ENCODE measurements at regions not wholly inside any gene's neighbourhood (a gene's known extent, or its start where the extent isn't known, plus 50 kb on each side); places are given as distances from the start of the nearest gene placed in this dataset.

GRCh38 chr2:64727843-64728463, 74.2 kb upstream of the SERTAD2 start:
- H3K4me1 ChIP-seq (ENCODE audit: insufficient read depth), result peaks cover 18% of the 10 kb centered on the region
- peaks cover 89% of the 10 kb centered on the region for H3K79me2 ChIP-seq (ENCODE audit: insufficient read depth)
- H3K9me2 ChIP-seq (ENCODE audit: insufficient read depth), result no peaks in the 10 kb centered on the region
- H3K4me3 ChIP-seq, result no peak overlapping the region
- in situ Hi-C loops (cut with MboI), result no loop called here
- TF ChIP-seq EZH2phosphoT487 (IDR thresholded peaks at IDR 0.05; ENCODE audit: insufficient read depth, low read depth), result no peak
- no peak for TF ChIP-seq EZH2 (IDR thresholded peaks at IDR 0.05; ENCODE audit: insufficient read depth, poor library complexity, severe bottlenecking)
- H3K9ac ChIP-seq, result no peak overlapping the region
- H2AFZ ChIP-seq, result no peak overlapping the region
- no peak for DNase-seq
- peaks cover 22% of the 10 kb centered on the region; the same call in 1 of the 2 replicates for H3F3A ChIP-seq (ENCODE audit: insufficient read depth)
- no peaks in the 10 kb centered on the region for H3K9me3 ChIP-seq (ENCODE audit: low read depth)
- no peaks in the 10 kb centered on the region for H3K36me3 ChIP-seq (ENCODE audit: low read depth)
- 91 to 92% methylated on average over 11 of the region's 11 CpGs for WGBS, 2 experiments (ENCODE audit: low coverage in 1 of 2, low lambda C conversion rate in 2 of 2, missing lambda C conversion rate in 2 of 2)
- no peak overlapping the region for H3K4me2 ChIP-seq (ENCODE audit: unreplicated experiment)
- no peak overlapping the region for H3K27ac ChIP-seq
- no peaks in the 10 kb centered on the region for H3K27me3 ChIP-seq (replicated peaks; ENCODE audit: insufficient read depth)
- no peaks in the 10 kb centered on the region for H4K20me1 ChIP-seq (ENCODE audit: insufficient read depth)

GRCh38 chr2:64730551-64731262, 77.0 kb upstream of the SERTAD2 start:
- TF ChIP-seq EZH2phosphoT487 (IDR thresholded peaks at IDR 0.05; ENCODE audit: insufficient read depth, low read depth), result no peak
- no peak for TF ChIP-seq EZH2 (IDR thresholded peaks at IDR 0.05; ENCODE audit: insufficient read depth, poor library complexity, severe bottlenecking)
- Histone ChIP-seq H3K9me2 (ENCODE audit: insufficient read depth) (no peaks in the 10 kb centered on the region), H3K27me3 (replicated peaks; ENCODE audit: insufficient read depth) (no peaks in the 10 kb centered on the region), H3K27ac (peak overlapping the region; percentile 74), H3K79me2 (ENCODE audit: insufficient read depth) (peaks cover 83% of the 10 kb centered on the region), H3K4me1 (ENCODE audit: insufficient read depth) (peaks cover 18% of the 10 kb centered on the region), H3K9me3 (ENCODE audit: low read depth) (no peaks in the 10 kb centered on the region), H3K4me2 (ENCODE audit: unreplicated experiment) (peak overlapping the region; percentile 90), H2AFZ (peak overlapping the region; percentile 74), H4K20me1 (ENCODE audit: insufficient read depth) (no peaks in the 10 kb centered on the region), H3K36me3 (ENCODE audit: low read depth) (no peaks in the 10 kb centered on the region), H3F3A (ENCODE audit: insufficient read depth) (peaks cover 22% of the 10 kb centered on the region; the same call in 1 of the 2 replicates), H3K9ac (peak overlapping the region; percentile 79), H3K4me3 (peak overlapping the region; percentile 68)
- DNase-seq, result peak; percentile 92
- 1% methylated on average over 9 of the region's 9 CpGs for WGBS, 2 experiments (ENCODE audit: low coverage in 1 of 2, low lambda C conversion rate in 2 of 2, missing lambda C conversion rate in 2 of 2)
- in situ Hi-C loops (cut with MboI), result no loop called here

DNA sequence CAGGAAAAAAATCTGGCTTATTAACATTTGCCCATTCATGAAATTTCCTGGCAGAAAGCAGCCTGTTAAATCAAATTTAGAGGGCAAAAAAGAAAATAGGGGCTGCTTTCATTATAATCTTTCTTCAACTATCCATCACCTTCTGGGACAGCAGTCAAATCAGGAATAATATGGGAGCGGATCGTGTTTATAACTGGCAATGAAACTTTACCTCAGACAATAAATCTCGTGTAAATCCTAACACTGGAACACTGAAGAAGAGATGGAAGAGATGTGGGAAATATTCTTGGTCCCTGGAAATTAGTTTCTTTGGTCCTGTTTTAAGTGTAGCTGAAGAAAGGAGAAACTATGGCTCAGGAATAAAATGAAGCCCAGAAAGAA, 77.5 kb upstream of the SERTAD2 start:
- H3K9ac ChIP-seq, result peak overlapping the region; percentile 79
- H3K9me2 ChIP-seq (ENCODE audit: insufficient read depth), result no peaks in the 10 kb centered on the region
- no peaks in the 10 kb centered on the region for H3K27me3 ChIP-seq (replicated peaks; ENCODE audit: insufficient read depth)
- H2AFZ ChIP-seq, result peak overlapping the region; percentile 74
- in situ Hi-C loops (cut with MboI), result no loop called here
- no peaks in the 10 kb centered on the region for H3K36me3 ChIP-seq (ENCODE audit: low read depth)
- H4K20me1 ChIP-seq (ENCODE audit: insufficient read depth), result no peaks in the 10 kb centered on the region
- H3K27ac ChIP-seq, result peak overlapping the region; percentile 74
- H3K4me1 ChIP-seq (ENCODE audit: insufficient read depth), result peaks cover 18% of the 10 kb centered on the region
- peak overlapping the region; percentile 68 for H3K4me3 ChIP-seq
- H3K79me2 ChIP-seq (ENCODE audit: insufficient read depth), result peaks cover 83% of the 10 kb centered on the region
- 3 to 5% methylated on average over 3 of the region's 3 CpGs for WGBS, 2 experiments (ENCODE audit: low coverage in 1 of 2, low lambda C conversion rate in 2 of 2, missing lambda C conversion rate in 2 of 2)
- H3F3A ChIP-seq (ENCODE audit: insufficient read depth), result peaks cover 22% of the 10 kb centered on the region; the same call in 1 of the 2 replicates
- no peak for DNase-seq
- peak overlapping the region; percentile 90 for H3K4me2 ChIP-seq (ENCODE audit: unreplicated experiment)
- TF ChIP-seq EZH2phosphoT487 (IDR thresholded peaks at IDR 0.05; ENCODE audit: insufficient read depth, low read depth) (no peak), EZH2 (IDR thresholded peaks at IDR 0.05; ENCODE audit: insufficient read depth, poor library complexity, severe bottlenecking) (no peak)
- H3K9me3 ChIP-seq (ENCODE audit: low read depth), result no peaks in the 10 kb centered on the region

DNA sequence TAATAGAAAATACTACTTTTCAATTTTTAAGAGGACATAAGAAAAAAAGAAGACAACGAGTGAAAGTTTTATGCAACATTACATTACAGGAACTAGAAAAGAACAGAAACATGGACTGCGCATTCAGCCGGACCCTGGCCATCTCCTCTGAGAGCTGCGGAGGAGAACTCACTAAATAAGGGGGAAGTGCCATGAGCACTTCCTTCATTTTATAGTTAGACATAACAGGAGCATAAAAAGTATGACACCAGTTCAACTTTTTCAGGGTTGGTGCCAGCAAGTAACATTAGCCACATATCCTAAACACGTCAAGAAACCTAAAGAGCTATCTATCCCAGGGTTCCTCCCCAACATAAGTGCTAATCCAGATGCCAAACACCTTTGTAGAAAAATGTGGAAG, 78.0 kb upstream of the SERTAD2 start:
- 88 to 94% methylated on average over 5 of the region's 5 CpGs for WGBS, 2 experiments (ENCODE audit: low coverage in 1 of 2, low lambda C conversion rate in 2 of 2, missing lambda C conversion rate in 2 of 2)
- Histone ChIP-seq H3K27ac (peak overlapping the region; percentile 74; the same call in 1 of the 2 replicates), H3F3A (ENCODE audit: insufficient read depth) (peaks cover 22% of the 10 kb centered on the region; the same call in 1 of the 2 replicates), H3K36me3 (ENCODE audit: low read depth) (no peaks in the 10 kb centered on the region), H3K9me2 (ENCODE audit: insufficient read depth) (no peaks in the 10 kb centered on the region), H3K4me1 (ENCODE audit: insufficient read depth) (peaks cover 18% of the 10 kb centered on the region), H4K20me1 (ENCODE audit: insufficient read depth) (no peaks in the 10 kb centered on the region), H3K4me3 (peak overlapping the region; percentile 68), H3K4me2 (ENCODE audit: unreplicated experiment) (peak overlapping the region; percentile 90), H3K79me2 (ENCODE audit: insufficient read depth) (peaks cover 80% of the 10 kb centered on the region), H3K27me3 (replicated peaks; ENCODE audit: insufficient read depth) (no peaks in the 10 kb centered on the region), H3K9me3 (ENCODE audit: low read depth) (no peaks in the 10 kb centered on the region), H3K9ac (peak overlapping the region; percentile 79), H2AFZ (peak overlapping the region; percentile 74)
- TF ChIP-seq EZH2 (IDR thresholded peaks at IDR 0.05; ENCODE audit: insufficient read depth, poor library complexity, severe bottlenecking) (no peak), EZH2phosphoT487 (IDR thresholded peaks at IDR 0.05; ENCODE audit: insufficient read depth, low read depth) (no peak)
- DNase-seq, result no peak
- in situ Hi-C loops (cut with MboI), result no loop called here
